ENCODE measurements at regions not wholly inside any gene's neighbourhood (a gene's known extent, or its start where the extent isn't known, plus 50 kb on each side); places are given as distances from the start of the nearest gene placed in this dataset.

DNA sequence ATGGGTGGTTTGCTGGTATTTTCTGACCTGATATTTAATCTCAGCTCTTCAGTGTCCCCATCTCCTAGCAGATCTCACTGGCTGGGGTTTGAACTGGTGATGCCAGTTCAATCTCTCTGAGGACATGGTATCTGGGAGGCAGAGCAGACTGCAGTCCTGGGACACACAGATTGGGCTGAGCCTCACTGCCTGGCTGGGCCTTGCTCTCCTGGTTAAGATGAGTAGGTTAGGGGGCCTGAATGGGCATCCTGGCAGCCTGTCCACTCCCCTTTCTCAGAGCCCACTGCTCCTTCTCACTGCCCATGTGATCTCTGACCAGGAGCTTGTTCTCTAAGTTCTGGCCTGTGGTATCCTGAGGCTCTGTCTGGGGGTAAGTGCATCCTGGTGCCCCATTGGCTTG lies 363.4 kb downstream of the GLRX3 start:
- TF ChIP-seq RCOR1 (IDR thresholded peaks at IDR 0.05; ENCODE audit: insufficient replicate concordance, low read length) (no peak), POLR2A (IDR thresholded peaks at IDR 0.05; ENCODE audit: low read depth, low read length) (no peak), NFE2L2 (IDR thresholded peaks at IDR 0.05; ENCODE audit: low read depth, low read length) (no peak)
- TF ChIP-seq, protein P1, sequence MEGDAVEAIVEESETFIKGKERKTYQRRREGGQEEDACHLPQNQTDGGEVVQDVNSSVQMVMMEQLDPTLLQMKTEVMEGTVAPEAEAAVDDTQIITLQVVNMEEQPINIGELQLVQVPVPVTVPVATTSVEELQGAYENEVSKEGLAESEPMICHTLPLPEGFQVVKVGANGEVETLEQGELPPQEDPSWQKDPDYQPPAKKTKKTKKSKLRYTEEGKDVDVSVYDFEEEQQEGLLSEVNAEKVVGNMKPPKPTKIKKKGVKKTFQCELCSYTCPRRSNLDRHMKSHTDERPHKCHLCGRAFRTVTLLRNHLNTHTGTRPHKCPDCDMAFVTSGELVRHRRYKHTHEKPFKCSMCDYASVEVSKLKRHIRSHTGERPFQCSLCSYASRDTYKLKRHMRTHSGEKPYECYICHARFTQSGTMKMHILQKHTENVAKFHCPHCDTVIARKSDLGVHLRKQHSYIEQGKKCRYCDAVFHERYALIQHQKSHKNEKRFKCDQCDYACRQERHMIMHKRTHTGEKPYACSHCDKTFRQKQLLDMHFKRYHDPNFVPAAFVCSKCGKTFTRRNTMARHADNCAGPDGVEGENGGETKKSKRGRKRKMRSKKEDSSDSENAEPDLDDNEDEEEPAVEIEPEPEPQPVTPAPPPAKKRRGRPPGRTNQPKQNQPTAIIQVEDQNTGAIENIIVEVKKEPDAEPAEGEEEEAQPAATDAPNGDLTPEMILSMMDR (conservative IDR thresholded peaks at IDR 0.05; ENCODE audit: low read depth, low read length): no peak
